ENCODE measurements at regions not wholly inside any gene's neighbourhood (a gene's known extent, or its start where the extent isn't known, plus 50 kb on each side); places are given as distances from the start of the nearest gene placed in this dataset.

- Histone ChIP-seq H3K9me3 (no peaks in the 10 kb centered on the region), H3K36me3 (no peaks in the 10 kb centered on the region), H3K27me3 (no peaks in the 10 kb centered on the region), H3K4me1 (no peaks in the 10 kb centered on the region), H3K4me3 (no peak overlapping the region), H3K27ac (no peak overlapping the region)
- DNase-seq, result no peak
- TF ChIP-seq POLR2A (IDR thresholded peaks at IDR 0.05) (no peak), CTCF (IDR thresholded peaks at IDR 0.05) (no peak)
- intact Hi-C loops (cut with DNase I; ENCODE audit: low total_unique reads), result no loop called here
Measured at GRCh38 chr4:133891011-133891410, 310.6 kb downstream of the PABPC4L start.

GRCh38 chr4:133887723-133888122 is 313.9 kb downstream of the PABPC4L start:
- Histone ChIP-seq H3K27me3 (no peaks in the 10 kb centered on the region), H3K9me3 (no peaks in the 10 kb centered on the region), H3K4me3 (no peak overlapping the region), H3K27ac (no peak overlapping the region), H3K4me1 (no peaks in the 10 kb centered on the region), H3K36me3 (no peaks in the 10 kb centered on the region)
- intact Hi-C loops (cut with DNase I; ENCODE audit: low total_unique reads), result no loop called here
- no peak for TF ChIP-seq CTCF (IDR thresholded peaks at IDR 0.05)
- TF ChIP-seq POLR2A (IDR thresholded peaks at IDR 0.05), result no peak
- no peak for DNase-seq

DNA sequence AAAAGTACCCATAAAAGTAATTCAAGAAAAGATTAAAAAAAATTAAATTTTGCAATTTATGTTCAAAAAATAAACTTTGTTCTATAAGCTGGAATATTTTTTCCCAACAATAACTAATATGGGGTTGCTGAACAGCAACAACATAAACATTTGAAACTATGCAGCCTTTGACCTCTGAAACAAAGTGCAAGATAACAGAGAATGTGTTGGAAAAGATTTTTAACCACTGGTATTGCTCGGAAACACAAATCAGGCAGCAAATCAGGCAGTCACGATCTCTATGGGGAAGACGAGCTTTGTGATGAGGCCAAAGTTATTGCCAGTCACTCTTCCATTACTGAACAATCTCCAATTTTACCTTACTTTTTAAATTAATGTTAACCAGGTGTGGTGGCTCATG is 332.1 kb downstream of the PABPC4L start:
- Histone ChIP-seq H3K36me3 (peaks cover 0 to 4% of the 10 kb centered on the region in 2 donors), H3K4me3 (no peak overlapping the region), H3K4me1 (no peaks in the 10 kb centered on the region), H3K9me3 (no peaks in the 10 kb centered on the region), H3K27ac (no peak overlapping the region), H3K27me3 (no peaks in the 10 kb centered on the region)
- TF ChIP-seq POLR2A (IDR thresholded peaks at IDR 0.05) (no peak), CTCF (IDR thresholded peaks at IDR 0.05) (no peak)
- DNase-seq, result no peak
- intact Hi-C loops (cut with DNase I; ENCODE audit: low total_unique reads), result no loop called here

GRCh38 chr4:133868856-133869255 is 332.7 kb downstream of the PABPC4L start:
- no peak for TF ChIP-seq CTCF (IDR thresholded peaks at IDR 0.05)
- no peak for TF ChIP-seq POLR2A (IDR thresholded peaks at IDR 0.05)
- Histone ChIP-seq H3K4me1 (no peaks in the 10 kb centered on the region), H3K27me3 (no peaks in the 10 kb centered on the region), H3K9me3 (no peaks in the 10 kb centered on the region), H3K4me3 (no peak overlapping the region), H3K36me3 (peaks cover 0 to 4% of the 10 kb centered on the region in 2 donors), H3K27ac (no peak overlapping the region)
- DNase-seq, result no peak
- intact Hi-C loops (cut with DNase I; ENCODE audit: low total_unique reads), result no loop called here

GRCh38 chr4:133866328-133866699 is 335.3 kb downstream of the PABPC4L start:
- no peaks in the 10 kb centered on the region for H3K36me3 ChIP-seq
- no peak for DNase-seq
- no peaks in the 10 kb centered on the region for H3K4me1 ChIP-seq
- H3K27ac ChIP-seq, result no peak overlapping the region
- H3K27me3 ChIP-seq, result no peaks in the 10 kb centered on the region
- no peak for TF ChIP-seq POLR2A (IDR thresholded peaks at IDR 0.05)
- no peak for TF ChIP-seq CTCF (IDR thresholded peaks at IDR 0.05)
- H3K9me3 ChIP-seq, result no peaks in the 10 kb centered on the region
- intact Hi-C loops (cut with DNase I; ENCODE audit: low total_unique reads), result no loop called here
- no peak overlapping the region for H3K4me3 ChIP-seq

Measured in uterus (tissue), 3 donors.